HG03103 (cell line): ENCODE measurements at regions not wholly inside any gene's neighbourhood (a gene's known extent, or its start where the extent isn't known, plus 50 kb on each side); places are given as distances from the start of the nearest gene placed in this dataset.

ENCODE experiments used
- ATAC-seq: cut with Tn5 transposase; IDR thresholded peaks from one replicate; pipeline ENCODE4 v1.9.1; 2021; ENCODE audit warnings: low read depth; ENCODE audit not compliant: unreplicated experiment

DNA sequence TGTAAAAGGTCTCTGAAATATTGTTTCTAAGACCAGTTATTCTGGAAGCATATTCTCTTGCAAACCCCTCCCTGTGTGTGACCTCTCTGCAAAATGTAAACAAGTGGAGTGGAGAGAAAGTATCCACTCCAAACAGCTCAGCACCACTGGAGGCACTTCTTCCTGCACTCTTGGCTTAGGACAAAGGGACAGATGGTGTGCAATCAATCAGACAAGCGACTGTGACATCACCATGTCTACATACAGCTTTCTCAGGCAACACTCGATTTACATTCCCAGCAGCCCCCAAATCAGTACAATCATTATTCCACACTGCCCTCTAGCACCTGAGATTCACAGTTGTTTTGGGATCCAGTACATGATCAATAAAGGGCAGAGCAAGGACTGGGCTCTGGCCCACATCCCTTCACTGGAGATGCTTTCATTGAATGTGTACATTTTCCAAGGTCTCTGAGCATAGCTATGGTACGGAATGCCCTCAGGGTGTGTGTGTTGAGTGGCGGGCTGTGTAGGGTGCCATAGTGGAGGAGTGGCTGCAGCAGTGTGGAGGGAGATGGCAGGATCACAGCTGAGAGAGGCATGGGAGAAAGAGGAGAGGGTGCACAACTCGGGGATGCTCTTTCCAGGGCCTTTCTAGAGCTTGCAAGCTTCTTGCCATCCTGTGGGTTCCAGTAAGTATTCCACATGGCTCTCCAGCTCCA lies 311.8 kb upstream of the ST6GAL2 start:
- ATAC-seq: no peak

DNA sequence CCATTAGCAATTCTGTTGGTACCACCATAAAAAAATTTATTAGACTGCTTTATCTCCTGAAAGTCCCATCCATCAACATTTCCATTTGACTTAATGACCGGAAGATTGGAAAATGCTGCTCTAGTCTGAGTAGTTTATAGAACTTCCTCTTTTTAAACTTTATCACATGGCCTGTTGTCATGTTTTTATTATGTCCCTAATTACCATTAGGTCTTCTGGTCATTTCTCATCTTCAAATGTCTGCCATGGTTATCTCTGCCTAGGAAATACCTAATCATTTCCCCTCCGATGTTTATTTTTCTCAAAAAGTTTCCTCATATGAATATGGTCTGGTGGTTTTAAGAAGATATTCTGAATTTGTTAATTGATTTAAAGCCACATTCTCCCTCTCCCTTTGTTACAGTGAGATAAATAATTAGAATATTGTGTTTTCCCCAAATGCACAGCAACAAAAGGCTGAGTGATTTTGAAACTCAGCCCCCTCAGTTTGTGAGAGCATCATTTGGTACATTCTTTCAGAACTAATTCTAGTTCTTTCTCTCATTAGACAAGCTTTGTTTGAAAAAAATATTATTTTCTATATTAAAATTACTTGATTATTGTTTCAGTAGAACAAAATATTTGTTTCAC lies 317.1 kb upstream of the ST6GAL2 start:
- no peak for ATAC-seq

DNA sequence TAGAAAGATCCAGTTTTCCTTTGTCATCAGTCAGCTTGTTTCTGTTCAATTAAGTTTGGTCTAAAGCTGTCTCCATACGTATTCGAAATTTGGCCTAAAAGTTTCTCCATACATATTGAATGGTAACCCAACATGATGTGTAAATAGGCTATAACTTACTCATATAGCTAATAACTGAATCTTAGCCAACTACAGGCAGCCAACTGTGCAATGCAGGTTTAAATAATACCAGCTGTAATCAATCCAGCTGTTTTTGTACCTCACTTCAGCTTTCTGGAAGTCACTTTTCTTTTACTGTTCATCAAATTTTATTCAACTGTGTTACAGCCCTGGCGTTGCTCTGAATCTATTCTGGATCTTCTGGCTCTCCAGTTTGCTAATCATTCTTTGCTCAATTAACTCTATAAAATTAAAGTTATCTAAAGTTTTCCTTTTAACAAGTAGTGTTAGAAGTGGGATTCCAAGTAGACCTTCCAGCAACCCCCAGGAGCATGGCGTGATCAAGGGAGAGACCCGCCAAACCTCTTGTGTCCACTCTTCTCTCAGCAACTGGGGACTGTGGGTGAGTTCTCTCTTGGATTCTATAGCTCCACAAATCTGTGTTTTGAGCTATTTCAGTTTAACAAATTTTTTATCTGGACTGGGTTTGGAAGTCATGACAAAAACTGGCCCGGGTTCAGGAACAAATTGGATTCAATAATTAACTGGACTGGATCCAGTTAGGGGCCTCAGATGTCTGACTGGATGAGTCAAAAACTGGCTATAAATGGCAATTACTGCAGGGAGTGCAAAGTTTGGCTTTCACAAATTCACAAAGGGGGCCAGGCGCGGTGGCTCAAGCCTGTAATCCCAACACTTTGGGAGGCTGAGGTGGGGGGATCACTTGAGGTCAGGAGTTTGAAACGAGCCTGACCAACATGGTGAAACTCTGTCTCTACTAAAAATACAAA lies 329.7 kb upstream of the ST6GAL2 start:
- ATAC-seq: no peak

DNA sequence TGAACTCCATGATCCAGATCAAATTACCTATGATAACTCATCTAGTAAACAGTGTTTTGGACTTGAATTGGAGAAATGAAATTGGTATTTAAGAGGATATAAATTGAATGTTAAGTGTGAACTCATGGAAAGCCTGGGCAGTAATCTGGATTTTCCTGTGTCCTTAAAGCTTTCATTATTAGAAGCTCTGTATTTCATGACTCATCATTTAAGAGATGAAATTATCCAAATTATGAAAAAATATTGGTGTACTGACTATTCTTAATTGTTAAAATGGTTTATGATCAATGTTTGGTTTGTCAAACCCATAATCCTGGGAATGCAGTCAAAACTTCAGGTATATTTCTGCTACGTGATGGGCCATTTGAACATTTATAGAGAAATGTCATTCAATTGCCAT lies 332.2 kb upstream of the ST6GAL2 start:
- ATAC-seq: no peak

DNA sequence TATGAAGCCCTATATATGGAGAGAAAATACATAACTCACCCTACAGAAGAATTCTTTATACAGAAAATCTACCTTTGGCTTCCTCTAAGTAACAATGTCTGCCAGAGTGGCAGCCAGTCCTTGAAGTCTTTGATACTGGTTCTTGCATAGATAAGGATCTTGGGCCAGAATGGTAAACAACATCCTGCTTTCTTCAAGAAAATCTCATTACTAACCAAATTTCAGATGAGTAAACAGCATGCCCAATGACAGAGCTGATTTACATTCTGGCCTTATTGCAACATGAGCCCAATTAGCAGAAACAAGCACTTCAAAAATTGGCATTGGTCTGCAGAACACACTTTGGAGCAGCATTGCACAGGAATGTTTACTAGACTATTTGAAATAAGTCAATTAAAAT lies 336.5 kb upstream of the ST6GAL2 start:
- no peak for ATAC-seq

DNA sequence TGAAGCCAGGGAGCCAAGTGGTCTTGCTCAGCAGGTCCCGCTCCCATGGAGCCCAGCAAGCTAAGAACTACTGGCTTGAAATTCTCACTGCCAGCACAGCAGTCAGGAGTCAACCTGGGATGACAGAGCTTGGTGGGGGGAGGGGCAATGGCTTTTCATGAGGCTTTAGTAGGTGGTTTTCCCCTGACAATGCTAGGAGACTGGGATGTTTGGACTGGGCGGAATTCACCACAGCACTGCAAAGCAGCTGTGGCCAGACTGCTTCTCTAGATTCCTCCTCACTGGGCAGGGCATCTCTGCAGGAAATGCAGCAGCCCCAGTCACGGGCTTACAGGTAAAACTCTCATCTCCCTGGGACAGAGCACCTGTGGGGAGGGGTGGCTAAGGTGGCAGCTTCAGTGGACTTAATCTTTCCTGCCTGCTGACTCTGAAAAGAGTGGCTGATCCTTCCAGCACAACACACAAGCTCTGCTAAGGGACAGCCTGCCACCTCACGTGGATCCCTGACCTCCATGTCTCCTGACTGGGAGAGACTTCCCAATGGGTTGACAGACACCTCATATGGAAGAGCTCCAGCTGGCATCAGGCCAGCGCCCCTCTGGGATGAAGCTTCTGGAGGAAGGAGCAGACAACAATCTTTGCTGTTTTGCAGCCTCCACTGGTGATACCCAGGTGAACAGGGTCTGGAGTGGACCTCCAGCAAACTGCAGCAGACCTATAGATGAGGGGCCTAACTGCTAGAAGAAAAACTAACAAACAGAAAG lies 349.7 kb upstream of the ST6GAL2 start:
- ATAC-seq: no peak

DNA sequence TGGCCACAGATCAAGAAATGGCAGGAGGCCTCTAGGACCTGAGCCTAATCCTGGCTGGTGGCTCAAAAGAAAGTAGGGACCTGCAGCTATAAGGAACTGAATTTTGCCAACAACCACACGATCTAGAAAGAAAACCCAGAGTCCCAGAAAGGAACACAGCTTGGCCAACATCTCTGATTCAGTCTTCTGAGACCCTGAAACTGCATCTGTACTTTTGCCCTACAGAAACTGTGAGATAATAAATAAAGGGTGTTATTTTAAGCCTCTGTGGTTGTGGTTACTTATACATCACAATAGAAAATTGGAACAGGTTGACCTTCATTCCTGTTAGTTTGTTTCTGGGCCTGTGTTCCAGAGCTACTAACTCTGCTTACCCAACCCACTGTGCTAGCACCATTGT lies 356.8 kb upstream of the ST6GAL2 start:
- no peak for ATAC-seq

DNA sequence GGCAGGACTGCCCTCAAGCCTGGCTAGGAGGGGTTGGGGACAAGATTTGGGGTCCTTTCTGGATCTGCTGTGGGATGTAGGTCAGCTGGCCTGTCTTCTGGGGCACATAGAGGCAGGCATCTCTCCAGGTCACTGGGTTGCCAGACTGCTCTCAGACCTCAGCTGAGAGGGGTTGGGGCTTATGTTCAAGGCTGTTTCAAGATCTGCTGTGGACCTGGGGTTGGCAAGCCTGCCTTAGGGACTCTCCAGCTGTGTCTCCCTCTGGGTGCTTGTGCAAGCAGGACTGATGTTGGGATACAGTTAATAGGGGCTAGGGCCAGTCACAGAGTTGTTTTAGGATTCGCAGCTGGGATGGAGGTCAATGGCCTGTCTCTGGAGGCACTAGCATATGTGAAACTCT lies 363.0 kb upstream of the ST6GAL2 start:
- ATAC-seq: no peak

DNA sequence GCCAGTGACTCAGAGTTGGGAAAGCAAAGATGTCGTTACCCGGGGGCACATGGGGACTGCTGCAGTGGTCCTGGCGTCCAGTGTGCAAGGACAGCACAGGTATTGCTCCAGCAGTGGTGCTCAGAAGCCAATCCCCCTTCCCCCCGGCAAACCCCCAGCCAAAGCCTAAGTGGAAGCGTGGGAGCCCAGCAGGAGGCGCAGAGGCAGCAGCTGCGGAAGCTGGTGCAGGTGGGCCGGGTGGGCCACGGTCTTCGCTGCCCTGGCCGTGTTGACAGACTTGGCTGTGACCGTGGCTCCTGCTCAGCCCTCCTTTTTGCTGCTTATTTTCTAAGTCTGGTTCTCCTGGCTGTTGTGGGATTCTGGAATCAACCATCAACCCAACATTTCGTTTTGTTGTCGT lies 369.8 kb upstream of the ST6GAL2 start:
- ATAC-seq: no peak

DNA sequence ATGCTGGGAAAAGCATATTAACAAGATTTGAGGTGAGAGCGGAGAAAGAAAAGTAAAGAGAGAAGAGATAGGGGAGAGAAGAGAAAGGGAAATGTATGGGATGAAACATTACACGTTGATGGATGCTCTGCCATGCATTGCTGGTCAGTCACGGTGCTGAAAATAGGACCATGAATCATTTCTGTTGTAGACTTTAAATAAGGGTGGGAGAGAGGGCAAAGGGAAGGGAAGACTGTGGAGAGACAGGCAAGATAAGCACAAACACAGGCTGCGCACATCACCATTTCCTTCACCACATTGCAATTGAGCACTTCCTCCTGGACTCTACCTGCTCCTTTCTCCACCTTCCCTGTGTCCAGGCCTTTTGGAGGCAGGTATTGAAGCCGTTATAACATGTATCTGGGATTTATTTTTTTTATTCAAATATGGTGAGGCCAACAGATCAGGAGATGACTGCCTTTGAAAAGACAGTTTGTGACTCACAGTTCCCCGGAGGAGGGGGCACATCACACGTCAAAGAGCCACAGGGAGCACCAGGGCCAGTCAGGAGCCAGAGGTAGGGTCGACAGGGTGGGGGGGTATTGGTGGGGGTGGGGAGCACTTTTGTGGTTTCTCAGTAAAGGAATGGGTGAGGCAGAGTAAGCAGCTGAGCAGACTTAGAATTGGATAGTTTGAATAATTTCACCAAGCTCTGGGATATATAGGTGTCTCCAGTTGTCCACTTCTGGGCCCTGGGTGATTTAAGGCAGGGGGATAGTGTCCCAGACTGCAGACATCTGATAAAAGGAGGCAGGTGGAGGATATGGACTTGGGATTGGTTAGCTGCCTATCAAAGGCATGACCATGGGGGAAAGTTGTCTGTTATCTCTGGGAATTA lies 372.8 kb upstream of the ST6GAL2 start:
- no peak for ATAC-seq

DNA sequence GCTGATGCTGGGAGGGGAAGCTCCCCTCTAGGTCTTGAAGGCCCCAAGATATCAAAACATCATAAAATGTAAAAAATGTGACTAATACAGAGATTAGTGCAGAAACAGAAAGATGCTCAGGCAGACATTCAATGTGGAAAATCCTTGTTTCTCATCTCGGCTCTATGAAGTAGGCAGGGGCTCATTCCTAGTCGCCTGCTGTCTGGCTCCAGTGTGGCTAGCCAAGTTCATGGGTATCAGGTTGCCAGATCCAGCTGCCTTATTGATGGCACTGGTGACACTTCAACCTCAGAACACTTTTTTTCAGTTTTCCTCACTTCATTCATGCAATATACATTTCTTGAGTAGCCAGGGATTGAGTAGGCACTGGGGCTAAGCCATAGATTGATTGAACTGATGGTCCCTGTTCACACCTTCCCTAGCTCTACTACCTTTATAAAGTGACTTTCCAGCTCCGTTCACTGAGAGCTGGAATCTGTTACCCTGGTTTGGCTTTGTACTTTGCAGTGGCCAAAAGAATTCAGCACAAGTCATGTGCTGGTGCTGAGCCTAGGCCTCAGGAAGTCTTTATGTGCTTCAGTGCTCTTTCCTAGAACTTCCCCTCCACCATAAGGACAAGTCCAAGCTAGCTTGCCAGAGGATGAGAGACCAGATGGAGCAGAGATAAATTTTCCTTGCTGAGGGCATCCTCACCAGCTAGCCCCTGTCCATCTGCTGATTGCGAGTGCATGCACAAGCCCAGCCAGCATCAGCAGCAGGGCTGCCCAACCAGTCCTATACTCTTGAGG lies 373.6 kb upstream of the ST6GAL2 start:
- no peak for ATAC-seq

DNA sequence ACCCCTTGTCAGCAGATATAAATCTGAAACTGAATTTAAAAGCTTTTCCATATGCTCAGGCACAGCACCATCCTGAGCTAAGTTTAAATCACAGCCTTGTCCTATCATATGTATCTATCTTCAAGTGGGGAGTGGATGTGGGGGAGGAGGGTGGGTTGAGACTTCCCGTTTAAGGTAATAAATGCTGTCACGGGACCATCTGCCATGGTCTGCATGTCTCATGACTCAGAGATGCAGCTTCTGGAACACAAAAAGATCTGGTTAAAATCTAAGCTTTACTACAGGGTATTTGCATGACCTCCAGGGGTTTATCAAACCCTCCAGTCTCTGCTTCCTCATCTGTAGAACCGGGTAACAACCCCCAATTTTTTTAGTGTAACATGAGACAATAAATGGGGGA lies 377.7 kb upstream of the ST6GAL2 start:
- no peak for ATAC-seq

DNA sequence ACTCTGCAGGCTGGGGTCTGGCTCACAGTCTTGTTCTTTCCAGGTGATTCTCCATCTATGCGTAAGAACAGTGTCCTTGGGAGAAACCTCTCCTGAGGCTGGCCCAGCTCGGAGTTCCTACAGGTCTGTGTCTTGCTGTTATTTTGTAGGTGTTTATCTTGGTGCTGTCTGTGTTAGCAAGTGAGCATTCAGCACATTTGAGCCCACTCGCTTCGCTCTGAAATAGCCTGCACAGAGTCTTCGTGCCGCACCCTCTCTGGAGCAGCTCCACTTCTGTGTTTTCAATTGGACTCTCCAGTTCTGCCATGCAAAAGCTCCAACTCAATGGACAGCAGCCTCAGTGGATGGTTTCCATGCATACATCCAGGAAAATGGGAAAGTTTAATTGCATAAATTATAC lies 378.2 kb upstream of the ST6GAL2 start:
- no peak for ATAC-seq

DNA sequence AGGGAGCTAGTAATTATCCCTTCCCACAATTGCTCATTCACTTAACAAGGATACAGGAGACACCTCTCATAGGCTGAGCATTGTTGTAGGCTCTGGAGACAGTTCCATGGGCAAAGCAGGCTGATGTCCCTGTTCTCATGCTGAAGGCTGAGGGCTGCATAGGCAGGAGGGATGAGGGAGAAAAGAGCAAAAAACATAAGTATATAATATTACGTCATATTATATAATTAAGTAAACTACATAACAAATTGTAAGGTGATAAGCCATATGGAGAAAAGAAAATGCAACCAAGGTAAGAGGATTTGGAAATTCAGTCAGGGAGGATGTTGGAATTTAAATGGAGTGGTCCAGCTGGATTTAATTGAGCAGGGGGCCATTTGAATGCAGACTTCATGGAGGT lies 380.6 kb upstream of the ST6GAL2 start:
- ATAC-seq: no peak

DNA sequence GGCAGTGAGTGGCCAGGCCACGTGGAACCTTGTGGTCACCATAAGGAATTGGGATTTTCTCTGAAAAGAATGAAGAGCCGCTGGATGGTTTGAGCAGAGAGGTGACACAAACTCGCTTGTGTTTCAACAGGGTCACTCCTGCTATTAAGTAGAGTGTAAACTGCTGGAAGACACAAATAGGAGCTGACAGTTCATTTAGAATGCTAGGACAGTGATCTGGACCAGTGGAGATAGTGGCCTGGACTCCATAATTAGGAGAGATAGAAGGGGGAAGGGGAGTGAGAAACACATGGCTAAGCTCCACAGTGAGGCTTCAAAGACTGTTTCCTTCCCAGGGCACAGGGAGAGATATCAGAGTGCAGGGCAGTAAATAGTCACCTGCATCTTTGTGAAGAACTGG lies 381.1 kb upstream of the ST6GAL2 start:
- ATAC-seq: no peak

DNA sequence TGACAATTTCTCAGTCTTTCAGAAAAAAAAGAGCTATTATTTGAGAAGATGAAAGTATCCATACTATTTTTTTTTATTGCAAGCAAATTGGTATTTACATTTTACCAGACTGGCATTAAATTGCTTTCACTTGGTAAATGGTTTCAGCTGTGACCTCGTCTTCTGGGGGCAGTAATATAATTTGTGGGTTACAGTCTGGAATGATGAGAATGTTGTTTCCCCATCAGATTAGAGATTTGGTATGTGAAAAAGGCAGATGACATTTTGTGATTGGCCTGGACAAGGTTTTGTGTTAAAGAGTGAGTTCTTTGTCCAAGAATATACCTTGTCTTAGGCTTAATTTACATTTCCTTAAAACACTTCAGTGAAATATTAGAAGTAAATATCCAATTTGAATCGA lies 390.1 kb upstream of the ST6GAL2 start:
- no peak for ATAC-seq

DNA sequence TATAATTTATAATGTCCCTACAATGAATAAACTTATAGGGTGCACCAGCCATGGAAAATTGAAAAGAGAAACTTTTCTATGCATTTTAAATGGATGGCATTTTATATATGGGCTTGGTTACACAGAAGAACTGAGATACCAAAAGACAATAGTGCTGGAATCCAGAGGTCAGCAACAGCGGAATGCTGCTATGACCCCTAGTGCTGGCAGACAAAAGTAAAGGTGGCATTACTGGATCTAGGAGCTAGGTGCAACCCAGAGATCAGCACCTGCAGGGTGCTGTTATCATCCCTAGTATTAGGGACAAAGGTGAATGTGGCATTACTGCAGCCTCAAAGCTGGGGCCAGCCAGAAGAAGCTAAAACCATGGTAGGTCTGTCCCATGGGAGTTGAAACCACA lies 392.7 kb upstream of the ST6GAL2 start:
- no peak for ATAC-seq

DNA sequence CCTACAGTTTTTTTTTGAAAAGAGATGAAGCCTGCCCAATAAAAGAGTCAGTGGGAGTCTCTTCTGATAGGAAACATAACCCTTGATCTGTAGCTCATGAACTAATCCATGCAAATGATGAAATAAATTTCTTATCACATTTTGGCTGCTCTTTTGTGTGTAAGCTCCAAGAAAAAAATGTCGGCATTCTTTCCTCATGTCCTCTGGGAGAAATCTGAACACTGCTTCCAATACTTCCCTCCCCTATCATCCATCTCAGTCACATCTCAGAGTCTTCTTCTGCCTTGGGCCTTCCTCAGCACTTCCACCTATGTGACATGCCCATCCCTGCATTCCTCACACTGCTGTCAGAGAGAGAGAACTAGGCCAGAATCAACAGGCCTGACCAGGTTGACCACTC lies 395.7 kb upstream of the ST6GAL2 start:
- ATAC-seq: no peak

DNA sequence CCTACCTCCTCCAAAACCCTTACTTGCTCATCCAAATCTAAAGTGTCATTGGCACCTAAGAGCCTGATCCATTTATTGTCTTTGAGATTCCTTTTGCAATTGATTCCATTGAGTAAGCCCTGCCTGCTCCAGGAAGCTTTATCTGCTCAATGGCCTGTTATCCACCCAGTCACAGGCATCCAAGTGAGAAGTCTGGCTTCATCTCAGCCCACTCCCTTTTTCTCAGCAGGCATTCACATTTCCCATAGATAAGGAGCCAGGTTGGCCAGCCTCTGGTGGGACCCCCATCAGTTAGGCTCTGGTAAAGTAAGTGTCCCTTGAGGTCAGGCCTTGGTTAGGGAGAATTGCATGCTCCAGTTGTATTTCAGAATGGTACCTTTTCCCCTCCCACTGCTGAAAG lies 396.2 kb upstream of the ST6GAL2 start:
- ATAC-seq: no peak
